Type B pancreatic cell (in vitro differentiated cells): ENCODE measurements at regions not wholly inside any gene's neighbourhood (a gene's known extent, or its start where the extent isn't known, plus 50 kb on each side); places are given as distances from the start of the nearest gene placed in this dataset.
A peak's percentile ranks its signal among the peaks of the same experiment; 100 is the strongest.

Source experiments
- DNase-seq: peaks from one replicate; pipeline ENCODE4 v3.0.0; 2021; ENCODE audit warnings: mixed read lengths; ENCODE audit not compliant: unreplicated experiment; ENCODE audit errors: extremely low spot score
- H3K27ac Mint-ChIP-seq: 2 replicates; pipeline ENCODE4 v1.8.0; 2021; ENCODE audit warnings: mild to moderate bottlenecking, mixed read lengths
- H3K27me3 Mint-ChIP-seq: 2 replicates; pipeline ENCODE4 v1.8.0; 2021; ENCODE audit warnings: mixed read lengths
- H3K36me3 Mint-ChIP-seq: 2 replicates; pipeline ENCODE4 v1.8.0; 2021; ENCODE audit warnings: mixed read lengths
- H3K4me1 Mint-ChIP-seq: one replicate; pipeline ENCODE4 v1.8.0; 2021; ENCODE audit warnings: mixed read lengths; ENCODE audit not compliant: unreplicated experiment
- H3K4me3 Mint-ChIP-seq: 2 replicates; pipeline ENCODE4 v1.8.0; 2021; ENCODE audit warnings: mild to moderate bottlenecking, mixed read lengths
- H3K9me3 Mint-ChIP-seq: 2 replicates; pipeline ENCODE4 v1.8.0; 2021; ENCODE audit warnings: mixed read lengths
- TF ChIP-seq, protein P1 (sequence below): fragments of 200-600 bp; sonication (generic); conservative IDR thresholded peaks from 2 replicates; pipeline ENCODE4 v1.5.0; 2021; ENCODE audit warnings: antibody characterized with exemption, mild to moderate bottlenecking

DNA sequence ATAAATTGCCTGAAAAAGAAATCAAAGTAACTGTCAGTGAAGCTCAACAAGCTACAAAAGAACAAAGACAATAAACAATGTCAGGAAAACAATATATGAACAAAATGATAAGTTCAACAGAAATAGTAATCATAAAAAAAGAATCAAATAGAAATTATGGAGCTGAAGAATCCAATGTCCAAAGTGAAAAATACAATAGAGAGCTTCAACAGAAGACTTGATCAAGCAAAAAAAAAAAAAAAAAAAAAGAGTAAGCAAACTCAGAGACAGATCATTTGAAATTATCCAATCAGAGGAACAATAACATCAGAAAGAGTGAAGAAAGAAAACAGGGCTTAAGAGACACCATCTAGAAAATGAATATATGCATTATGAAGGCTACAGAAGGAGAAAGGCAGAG is 251.4 kb upstream of the SAMSN1 start:
- H3K9me3 Mint-ChIP-seq: peaks cover 6% of the 10 kb centered on the region
- TF ChIP-seq, protein P1, sequence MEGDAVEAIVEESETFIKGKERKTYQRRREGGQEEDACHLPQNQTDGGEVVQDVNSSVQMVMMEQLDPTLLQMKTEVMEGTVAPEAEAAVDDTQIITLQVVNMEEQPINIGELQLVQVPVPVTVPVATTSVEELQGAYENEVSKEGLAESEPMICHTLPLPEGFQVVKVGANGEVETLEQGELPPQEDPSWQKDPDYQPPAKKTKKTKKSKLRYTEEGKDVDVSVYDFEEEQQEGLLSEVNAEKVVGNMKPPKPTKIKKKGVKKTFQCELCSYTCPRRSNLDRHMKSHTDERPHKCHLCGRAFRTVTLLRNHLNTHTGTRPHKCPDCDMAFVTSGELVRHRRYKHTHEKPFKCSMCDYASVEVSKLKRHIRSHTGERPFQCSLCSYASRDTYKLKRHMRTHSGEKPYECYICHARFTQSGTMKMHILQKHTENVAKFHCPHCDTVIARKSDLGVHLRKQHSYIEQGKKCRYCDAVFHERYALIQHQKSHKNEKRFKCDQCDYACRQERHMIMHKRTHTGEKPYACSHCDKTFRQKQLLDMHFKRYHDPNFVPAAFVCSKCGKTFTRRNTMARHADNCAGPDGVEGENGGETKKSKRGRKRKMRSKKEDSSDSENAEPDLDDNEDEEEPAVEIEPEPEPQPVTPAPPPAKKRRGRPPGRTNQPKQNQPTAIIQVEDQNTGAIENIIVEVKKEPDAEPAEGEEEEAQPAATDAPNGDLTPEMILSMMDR: no peak

DNA sequence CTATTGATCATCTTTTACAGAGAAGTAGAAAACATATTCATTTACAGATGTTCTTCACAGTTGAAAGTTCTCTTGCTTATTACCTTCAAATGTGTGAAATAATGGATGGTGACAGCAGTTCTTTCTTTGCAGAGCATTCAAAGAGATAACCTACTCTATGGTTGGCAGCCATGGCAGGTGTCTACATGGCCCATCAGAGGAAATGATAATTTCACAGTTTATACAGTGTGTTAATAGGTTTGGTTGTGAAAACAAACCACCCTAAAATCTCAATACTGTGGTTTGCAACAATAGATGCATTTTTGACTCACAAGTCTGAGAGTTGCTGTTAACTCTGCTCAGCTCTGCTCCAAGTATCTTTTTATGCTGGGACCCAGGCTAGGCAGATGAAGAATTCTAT is 241.2 kb upstream of the SAMSN1 start:
- no peak for DNase-seq
- TF ChIP-seq, protein P1: no peak
- H3K9me3 Mint-ChIP-seq: no peaks in the 10 kb centered on the region
- H3K27ac Mint-ChIP-seq: no peak overlapping the region
- no peaks in the 10 kb centered on the region for H3K36me3 Mint-ChIP-seq
- H3K4me1 Mint-ChIP-seq: no peaks in the 10 kb centered on the region
- H3K4me3 Mint-ChIP-seq: no peak overlapping the region
- no peaks in the 10 kb centered on the region for H3K27me3 Mint-ChIP-seq

More for the DNA sequence above, 251.4 kb upstream of the SAMSN1 start:
- H3K27me3 Mint-ChIP-seq: no peaks in the 10 kb centered on the region
- no peaks in the 10 kb centered on the region for H3K4me1 Mint-ChIP-seq
- peaks cover 4% of the 10 kb centered on the region for H3K36me3 Mint-ChIP-seq
- DNase-seq: no peak
- H3K4me3 Mint-ChIP-seq: no peak overlapping the region
- no peak overlapping the region for H3K27ac Mint-ChIP-seq

DNA sequence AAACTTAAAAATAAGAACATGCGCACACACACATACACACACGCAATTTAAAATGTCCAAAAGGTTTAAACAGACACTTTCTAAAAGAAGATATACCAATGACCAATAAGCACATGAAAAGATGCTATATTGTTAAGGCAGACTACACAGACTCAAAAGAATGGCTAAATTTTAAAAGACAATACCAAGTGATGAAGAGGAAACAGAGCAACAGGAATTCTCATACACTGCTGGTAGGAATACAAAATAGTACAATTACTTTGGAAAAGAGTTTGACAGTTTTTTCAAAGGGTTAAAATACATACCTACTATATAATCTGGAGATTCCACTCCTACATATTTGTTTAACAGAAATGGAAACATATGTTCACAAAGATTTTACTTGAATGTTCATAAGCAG is 239.6 kb upstream of the SAMSN1 start:
- Mint-ChIP-seq H3K9me3 (no peaks in the 10 kb centered on the region), H3K4me1 (no peaks in the 10 kb centered on the region), H3K4me3 (no peak overlapping the region), H3K36me3 (no peaks in the 10 kb centered on the region), H3K27me3 (no peaks in the 10 kb centered on the region), H3K27ac (no peak overlapping the region)
- TF ChIP-seq, protein P1: no peak
- DNase-seq: no peak

DNA sequence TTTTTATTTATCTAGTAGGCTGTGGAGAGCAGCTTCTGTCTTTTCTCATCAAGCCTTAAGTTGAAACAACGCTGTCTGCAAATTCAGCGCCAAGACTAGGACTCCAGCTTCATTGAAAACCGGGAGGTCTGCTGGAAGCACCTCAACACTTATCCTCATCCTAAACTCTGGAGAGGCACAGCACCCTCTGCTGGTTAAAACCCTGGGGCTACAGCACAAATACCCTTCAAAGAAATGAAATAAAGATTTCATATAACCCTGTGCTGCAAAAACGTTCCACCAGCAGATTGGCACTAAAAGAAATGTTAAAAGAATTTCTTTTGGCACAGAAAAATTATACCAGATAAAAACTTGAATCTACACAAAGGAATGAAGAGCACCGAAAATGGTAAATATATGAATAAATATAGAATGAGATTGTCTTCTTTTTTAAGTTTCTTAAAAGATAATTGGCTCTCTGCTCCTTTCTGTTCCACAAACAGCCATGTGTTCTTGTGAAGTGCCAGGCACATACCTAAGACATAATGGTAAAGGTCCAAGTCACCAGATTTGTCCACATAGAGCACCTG is 227.7 kb upstream of the SAMSN1 start:
- TF ChIP-seq, protein P1: peak; percentile 63
- Mint-ChIP-seq H3K4me1 (peaks cover 10% of the 10 kb centered on the region), H3K27me3 (no peaks in the 10 kb centered on the region), H3K36me3 (no peaks in the 10 kb centered on the region), H3K27ac (no peak overlapping the region), H3K4me3 (no peak overlapping the region), H3K9me3 (no peaks in the 10 kb centered on the region)
- no peak for DNase-seq

DNA sequence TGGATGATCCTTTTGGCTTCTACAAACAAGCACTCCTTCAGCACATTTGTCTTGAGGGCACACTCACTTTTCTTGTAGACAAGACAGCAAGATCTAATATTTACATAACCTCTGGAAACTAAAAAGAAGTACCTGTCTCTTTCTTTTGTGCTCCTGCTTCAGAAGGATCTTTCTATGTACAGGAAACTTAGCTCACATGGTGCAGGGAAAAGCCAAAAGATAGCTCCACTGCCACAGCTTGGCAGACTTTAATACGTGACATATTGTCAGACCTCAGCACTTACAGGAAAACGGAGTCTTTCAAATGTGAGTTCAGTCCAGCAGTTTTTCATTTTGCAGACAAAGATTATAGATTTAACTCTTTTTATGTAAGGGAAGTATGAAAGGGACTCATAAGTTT is 225.5 kb upstream of the SAMSN1 start:
- Mint-ChIP-seq H3K36me3 (no peaks in the 10 kb centered on the region), H3K27ac (no peak overlapping the region), H3K27me3 (no peaks in the 10 kb centered on the region), H3K4me1 (peaks cover 10% of the 10 kb centered on the region), H3K4me3 (no peak overlapping the region), H3K9me3 (no peaks in the 10 kb centered on the region)
- DNase-seq: no peak
- TF ChIP-seq, protein P1: no peak

DNA sequence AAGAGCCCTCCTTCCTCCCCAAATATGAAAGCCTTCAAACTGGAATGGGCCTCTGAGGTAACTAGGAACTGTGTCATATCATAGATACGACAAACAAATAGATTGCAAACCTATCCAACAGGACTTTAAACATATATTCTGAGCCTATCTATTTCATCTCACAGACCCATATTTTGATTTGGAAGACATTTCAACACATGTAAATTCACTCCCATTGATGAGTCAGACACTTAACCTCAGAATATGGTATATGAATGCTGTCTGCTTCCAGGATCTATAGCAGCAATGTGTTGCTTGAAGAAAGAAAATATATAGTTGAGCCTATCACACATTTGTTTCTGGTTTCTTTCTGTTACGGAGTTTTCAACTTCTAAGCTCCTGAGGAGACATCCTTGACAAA is 221.9 kb upstream of the SAMSN1 start:
- TF ChIP-seq, protein P1: no peak
- no peak for DNase-seq
- Mint-ChIP-seq H3K4me1 (peaks cover 10% of the 10 kb centered on the region), H3K27me3 (no peaks in the 10 kb centered on the region), H3K4me3 (no peak overlapping the region), H3K9me3 (no peaks in the 10 kb centered on the region), H3K36me3 (no peaks in the 10 kb centered on the region), H3K27ac (no peak overlapping the region)
